ENCODE measurements at regions not wholly inside any gene's neighbourhood (a gene's known extent, or its start where the extent isn't known, plus 50 kb on each side); places are given as distances from the start of the nearest gene placed in this dataset.

DNA sequence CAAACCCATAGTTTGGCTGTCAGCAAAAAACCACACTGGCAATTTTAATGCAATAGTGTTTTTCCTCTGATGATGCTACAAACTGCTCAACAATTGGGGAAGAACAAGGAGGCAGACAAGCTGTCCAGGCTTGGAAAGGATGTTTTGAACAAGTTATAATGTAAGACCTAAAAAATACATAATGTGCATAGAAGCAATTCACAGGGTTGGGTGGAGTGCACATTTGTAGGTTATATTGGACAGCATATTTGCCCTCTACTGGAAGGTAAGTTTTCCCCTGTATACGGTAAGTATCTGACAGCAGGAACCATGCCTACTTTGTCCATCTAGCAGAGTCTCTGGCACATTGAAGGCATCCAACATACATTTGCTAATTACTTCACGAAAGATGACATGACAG, 114.3 kb upstream of the PUM3 start:
- DNase-seq (ENCODE audit: low read depth) (no peak), FAIRE-seq (no peak)

DNA sequence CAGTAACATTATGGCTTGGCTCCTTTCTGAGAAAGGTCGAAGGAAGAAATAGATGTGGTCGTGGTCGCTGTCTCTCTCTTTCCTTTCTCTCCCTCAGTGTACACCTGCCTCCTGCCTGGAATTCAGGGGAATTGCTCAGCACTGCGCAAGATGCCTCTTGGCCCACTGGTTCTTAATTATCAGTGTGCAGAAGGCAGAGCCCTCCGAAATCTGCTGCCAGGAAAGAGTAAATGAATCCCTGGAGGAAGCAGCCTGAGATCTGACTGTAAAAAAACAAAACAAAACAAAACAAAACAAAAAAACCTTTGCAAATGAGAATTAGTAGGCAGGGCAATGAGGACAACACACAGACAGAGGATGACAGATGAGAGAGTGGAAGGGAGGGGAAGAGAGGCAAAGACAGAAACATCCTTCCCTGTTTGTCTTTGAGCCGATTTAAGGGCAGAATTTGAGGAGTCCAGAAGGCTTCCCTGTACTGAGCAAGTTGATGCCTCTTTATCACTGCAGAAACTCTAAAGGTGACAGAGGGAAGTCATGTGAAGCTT, 113.8 kb upstream of the PUM3 start:
- TF ChIP-seq, protein P1, sequence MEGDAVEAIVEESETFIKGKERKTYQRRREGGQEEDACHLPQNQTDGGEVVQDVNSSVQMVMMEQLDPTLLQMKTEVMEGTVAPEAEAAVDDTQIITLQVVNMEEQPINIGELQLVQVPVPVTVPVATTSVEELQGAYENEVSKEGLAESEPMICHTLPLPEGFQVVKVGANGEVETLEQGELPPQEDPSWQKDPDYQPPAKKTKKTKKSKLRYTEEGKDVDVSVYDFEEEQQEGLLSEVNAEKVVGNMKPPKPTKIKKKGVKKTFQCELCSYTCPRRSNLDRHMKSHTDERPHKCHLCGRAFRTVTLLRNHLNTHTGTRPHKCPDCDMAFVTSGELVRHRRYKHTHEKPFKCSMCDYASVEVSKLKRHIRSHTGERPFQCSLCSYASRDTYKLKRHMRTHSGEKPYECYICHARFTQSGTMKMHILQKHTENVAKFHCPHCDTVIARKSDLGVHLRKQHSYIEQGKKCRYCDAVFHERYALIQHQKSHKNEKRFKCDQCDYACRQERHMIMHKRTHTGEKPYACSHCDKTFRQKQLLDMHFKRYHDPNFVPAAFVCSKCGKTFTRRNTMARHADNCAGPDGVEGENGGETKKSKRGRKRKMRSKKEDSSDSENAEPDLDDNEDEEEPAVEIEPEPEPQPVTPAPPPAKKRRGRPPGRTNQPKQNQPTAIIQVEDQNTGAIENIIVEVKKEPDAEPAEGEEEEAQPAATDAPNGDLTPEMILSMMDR (IDR thresholded peaks at IDR 0.05; ENCODE audit: insufficient read depth, low read length, severe bottlenecking) = no peak
- FAIRE-seq = no peak

More for the DNA sequence above, 114.3 kb upstream of the PUM3 start:
- H3K27me3 ChIP-seq (ENCODE audit: control insufficient read depth, insufficient read depth, low read length) = no peaks in the 10 kb centered on the region
- H3K36me3 ChIP-seq (ENCODE audit: control insufficient read depth, insufficient read depth, low read length) = no peaks in the 10 kb centered on the region
- H3K4me3 ChIP-seq (ENCODE audit: low read depth, low read length) = no peak overlapping the region
- TF ChIP-seq, protein P1 (IDR thresholded peaks at IDR 0.05; ENCODE audit: insufficient read depth, low read length, severe bottlenecking) = no peak

DNA sequence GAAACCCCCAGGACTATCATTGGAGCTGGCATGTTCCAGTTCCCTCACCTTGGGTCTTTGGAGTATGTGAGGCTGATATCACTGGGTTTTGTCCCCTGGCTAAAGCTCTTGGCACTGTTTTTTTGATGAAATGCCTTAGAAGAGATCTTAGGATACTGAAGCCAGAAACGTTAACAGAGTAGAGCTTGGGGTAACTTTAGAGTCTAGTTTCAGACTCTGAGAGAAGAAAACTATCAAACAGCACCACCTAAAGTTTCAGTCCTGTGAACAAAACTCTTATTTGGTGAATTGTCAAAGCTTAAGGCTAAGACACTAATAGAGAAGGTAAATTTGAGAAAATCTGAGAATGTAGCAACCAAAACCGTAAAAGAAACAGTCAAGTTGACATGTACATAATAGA, 111.7 kb upstream of the PUM3 start:
- FAIRE-seq (no peak), DNase-seq (ENCODE audit: low read depth) (no peak)
- Histone ChIP-seq H3K36me3 (ENCODE audit: control insufficient read depth, insufficient read depth, low read length) (no peaks in the 10 kb centered on the region), H3K27me3 (ENCODE audit: control insufficient read depth, insufficient read depth, low read length) (no peaks in the 10 kb centered on the region), H3K4me3 (ENCODE audit: low read depth, low read length) (no peak overlapping the region)
- TF ChIP-seq, protein P1 (IDR thresholded peaks at IDR 0.05; ENCODE audit: insufficient read depth, low read length, severe bottlenecking) = no peak

More for the DNA sequence above, 113.8 kb upstream of the PUM3 start:
- no peak for DNase-seq (ENCODE audit: low read depth)
- no peak overlapping the region for H3K4me3 ChIP-seq (ENCODE audit: low read depth, low read length)
- H3K27me3 ChIP-seq (ENCODE audit: control insufficient read depth, insufficient read depth, low read length) = no peaks in the 10 kb centered on the region
- no peaks in the 10 kb centered on the region for H3K36me3 ChIP-seq (ENCODE audit: control insufficient read depth, insufficient read depth, low read length)

DNA sequence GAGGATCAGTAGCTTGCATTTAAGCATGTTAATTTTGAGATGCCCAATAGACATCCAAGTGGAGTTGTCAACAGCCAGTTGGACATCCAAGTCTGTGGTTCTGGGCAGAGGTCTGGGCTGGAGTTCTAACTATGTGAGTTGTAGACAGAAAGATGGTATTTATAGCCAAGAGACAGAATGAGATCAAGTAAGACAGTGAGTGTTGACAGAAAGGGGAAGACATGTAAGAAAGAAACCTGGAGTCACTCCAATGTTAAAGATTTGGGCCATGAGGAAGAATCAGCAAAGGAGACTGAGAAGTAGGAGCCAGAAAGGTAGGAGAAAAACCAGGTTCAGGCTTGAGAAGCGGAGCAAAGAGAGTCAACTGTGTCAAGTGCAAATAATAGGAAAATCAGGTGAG, 95.5 kb upstream of the PUM3 start:
- DNase-seq (ENCODE audit: low read depth) = no peak
- TF ChIP-seq, protein P1 (IDR thresholded peaks at IDR 0.05; ENCODE audit: insufficient read depth, low read length, severe bottlenecking) = no peak
- Histone ChIP-seq H3K4me3 (ENCODE audit: low read depth, low read length) (no peak overlapping the region), H3K27me3 (ENCODE audit: control insufficient read depth, insufficient read depth, low read length) (no peaks in the 10 kb centered on the region), H3K36me3 (ENCODE audit: control insufficient read depth, insufficient read depth, low read length) (no peaks in the 10 kb centered on the region)
- FAIRE-seq = no peak

DNA sequence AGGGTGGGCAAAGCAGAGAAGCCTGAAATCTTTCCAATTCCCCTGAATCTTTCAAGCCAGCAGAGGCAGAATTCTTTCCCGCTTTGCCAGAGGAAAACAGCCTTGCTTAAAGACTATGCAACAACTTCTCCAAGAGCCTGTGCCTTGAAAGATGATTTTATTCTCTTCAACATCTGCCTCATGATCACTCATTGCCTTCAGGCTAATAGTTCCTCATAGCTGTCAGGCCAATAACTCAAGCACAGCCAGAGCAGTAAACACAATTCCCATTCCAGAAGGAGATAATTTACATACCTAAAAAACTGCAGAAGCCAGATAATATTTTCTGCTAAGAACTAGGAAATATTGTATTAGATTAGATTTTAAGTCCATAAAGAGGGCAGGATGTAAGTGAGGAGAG, 92.3 kb upstream of the PUM3 start:
- TF ChIP-seq, protein P1 (IDR thresholded peaks at IDR 0.05; ENCODE audit: insufficient read depth, low read length, severe bottlenecking) = no peak
- H3K27me3 ChIP-seq (ENCODE audit: control insufficient read depth, insufficient read depth, low read length) = no peaks in the 10 kb centered on the region
- DNase-seq (ENCODE audit: low read depth) (peak; percentile 7), FAIRE-seq (no peak)
- no peak overlapping the region for H3K4me3 ChIP-seq (ENCODE audit: low read depth, low read length)
- no peaks in the 10 kb centered on the region for H3K36me3 ChIP-seq (ENCODE audit: control insufficient read depth, insufficient read depth, low read length)

DNA sequence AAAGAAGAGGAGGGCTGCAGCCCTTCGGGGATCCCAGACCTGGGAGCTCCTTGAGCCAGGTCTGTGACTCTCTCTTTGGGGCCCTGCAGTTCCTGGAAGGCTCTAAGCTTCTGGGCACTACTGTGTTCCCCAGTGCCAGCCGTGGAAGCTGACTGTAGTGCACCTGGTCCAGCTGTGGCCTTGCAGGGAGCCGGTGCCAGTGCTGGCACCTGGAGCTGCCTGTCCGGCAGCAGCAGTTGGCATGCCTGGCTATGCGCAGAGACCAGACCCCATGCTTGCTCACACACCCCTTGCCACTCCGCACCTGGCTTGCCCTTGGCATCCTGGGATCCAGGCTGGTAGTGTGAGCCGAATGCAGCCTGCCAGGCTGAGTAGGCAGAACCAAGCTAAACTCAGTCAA, 91.0 kb upstream of the PUM3 start:
- H3K36me3 ChIP-seq (ENCODE audit: control insufficient read depth, insufficient read depth, low read length) = no peaks in the 10 kb centered on the region
- H3K27me3 ChIP-seq (ENCODE audit: control insufficient read depth, insufficient read depth, low read length) = no peaks in the 10 kb centered on the region
- TF ChIP-seq, protein P1 (IDR thresholded peaks at IDR 0.05; ENCODE audit: insufficient read depth, low read length, severe bottlenecking) = no peak
- FAIRE-seq (no peak), DNase-seq (ENCODE audit: low read depth) (no peak)
- no peak overlapping the region for H3K4me3 ChIP-seq (ENCODE audit: low read depth, low read length)
